ENCODE measurements at regions not wholly inside any gene's neighbourhood (a gene's known extent, or its start where the extent isn't known, plus 50 kb on each side); places are given as distances from the start of the nearest gene placed in this dataset.

- no peak for DNase-seq (ENCODE audit: extremely low read depth, low read depth)
- H3K4me3 ChIP-seq (replicated peaks; ENCODE audit: low read depth, low read length): no peak overlapping the region
- no peak for TF ChIP-seq CTCF (IDR thresholded peaks at IDR 0.05; ENCODE audit: low read depth, low read length, missing control alignments)
These were observed 906.7 kb downstream of the AACS start for GRCh38 chr12:125971981-125972380.

GRCh38 chr12:125978286-125978685 is 913.1 kb downstream of the AACS start:
- no peak overlapping the region for H3K4me3 ChIP-seq (replicated peaks; ENCODE audit: low read depth, low read length)
- DNase-seq (ENCODE audit: extremely low read depth, low read depth): no peak
- no peak for TF ChIP-seq CTCF (IDR thresholded peaks at IDR 0.05; ENCODE audit: low read depth, low read length, missing control alignments)

DNA sequence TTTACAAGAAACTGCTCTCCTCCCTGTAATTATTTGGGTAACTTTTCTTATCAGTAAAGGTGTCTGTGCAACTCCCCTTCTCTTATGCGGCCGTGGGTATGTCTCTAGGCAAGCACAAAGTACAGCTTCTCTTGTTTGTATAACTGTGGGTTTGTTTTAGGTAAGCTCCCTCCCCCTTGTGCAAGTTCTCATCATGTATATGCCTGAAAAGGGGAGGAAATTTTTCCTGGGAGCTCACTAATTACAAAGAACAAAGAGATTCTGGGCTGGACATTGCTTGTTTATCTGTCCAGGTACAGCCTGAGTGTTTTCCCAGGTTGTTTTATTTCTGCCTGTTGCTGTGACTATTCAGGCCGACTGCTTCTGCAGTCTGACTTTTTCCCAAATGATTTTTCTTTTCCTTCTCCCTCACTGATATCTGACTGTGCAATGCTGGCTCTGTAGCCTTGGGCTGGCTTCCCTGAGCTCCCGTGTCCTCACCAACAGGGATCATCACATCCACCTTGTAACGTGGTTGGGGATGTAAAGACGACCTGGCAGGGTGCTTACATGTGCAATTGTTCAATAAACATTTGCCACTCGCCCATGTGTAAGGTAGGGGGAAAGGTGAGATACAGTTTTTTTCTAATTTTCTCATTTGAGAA is 916.5 kb downstream of the AACS start:
- TF ChIP-seq CTCF (IDR thresholded peaks at IDR 0.05; ENCODE audit: low read depth, low read length, missing control alignments): no peak

DNA sequence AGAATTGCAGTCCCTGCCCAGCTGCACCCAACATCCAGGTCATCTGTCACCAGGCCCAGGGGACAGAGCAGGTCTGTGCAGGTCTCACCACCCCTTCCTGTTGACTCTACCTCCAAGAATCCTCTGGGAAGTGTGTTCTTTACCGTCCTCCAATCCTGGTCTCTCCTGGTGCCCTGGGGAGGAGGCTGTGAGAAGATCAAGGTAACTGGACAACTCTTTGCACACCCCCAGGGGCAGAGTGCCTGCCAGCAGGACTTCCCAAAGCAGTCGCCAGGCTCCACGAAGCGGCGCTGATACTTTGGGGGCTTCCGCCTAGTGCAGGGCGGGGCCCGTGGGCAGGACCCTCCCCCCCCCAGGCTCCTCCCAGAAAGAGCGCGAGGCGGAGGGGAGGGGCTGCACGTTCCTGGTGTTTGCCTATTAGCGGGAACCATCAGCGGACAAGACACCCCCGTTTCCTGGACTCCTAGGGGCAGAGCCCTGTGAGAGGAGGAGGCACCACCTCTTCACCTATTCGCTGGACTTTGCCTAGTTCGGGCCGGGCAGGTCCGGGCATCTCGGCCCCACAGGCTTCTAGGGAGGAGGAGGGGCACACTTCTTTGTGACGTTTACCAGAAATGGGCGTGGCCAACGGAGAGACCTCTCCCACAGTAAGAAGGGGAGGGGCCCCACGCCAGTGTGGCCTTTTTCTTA is 918.0 kb downstream of the AACS start:
- no peak overlapping the region for H3K4me3 ChIP-seq (replicated peaks; ENCODE audit: low read depth, low read length)
- no peak for TF ChIP-seq CTCF (IDR thresholded peaks at IDR 0.05; ENCODE audit: low read depth, low read length, missing control alignments)
- DNase-seq (ENCODE audit: extremely low read depth, low read depth): no peak

More for the DNA sequence above, 916.5 kb downstream of the AACS start:
- no peak overlapping the region for H3K4me3 ChIP-seq (replicated peaks; ENCODE audit: low read depth, low read length)
- DNase-seq (ENCODE audit: extremely low read depth, low read depth): no peak

GRCh38 chr12:125983784-125984500 is 918.7 kb downstream of the AACS start:
- DNase-seq (ENCODE audit: extremely low read depth, low read depth): no peak
- no peak for TF ChIP-seq CTCF (IDR thresholded peaks at IDR 0.05; ENCODE audit: low read depth, low read length, missing control alignments)
- H3K4me3 ChIP-seq (replicated peaks; ENCODE audit: low read depth, low read length): no peak overlapping the region

GRCh38 chr12:125988545-125988944 is 923.3 kb downstream of the AACS start:
- no peak overlapping the region for H3K4me3 ChIP-seq (replicated peaks; ENCODE audit: low read depth, low read length)
- TF ChIP-seq CTCF (IDR thresholded peaks at IDR 0.05; ENCODE audit: low read depth, low read length, missing control alignments): no peak
- DNase-seq (ENCODE audit: extremely low read depth, low read depth): no peak
